Cardiac fibroblast (primary cell): ENCODE measurements at regions not wholly inside any gene's neighbourhood (a gene's known extent, or its start where the extent isn't known, plus 50 kb on each side); places are given as distances from the start of the nearest gene placed in this dataset.

Experiments used
- DNase-seq, 2 donors: peaks; one replicate each; pipeline versions ENCODE4 v3.0.0 to v3.0.0-alpha.2; 2010; ENCODE audit warnings: low read depth in 2 of 2
- H3K4me3 ChIP-seq, 2 donors: replicated peaks in 1 of 2; 1 replicate in 1 of 2; 2 replicates in 1 of 2; pipeline ENCODE4 v1.5.1; 2011; ENCODE audit warnings: low read depth in 2 of 2, low read length in 2 of 2, mild to moderate bottlenecking in 2 of 2, moderate library complexity in 1 of 2
- TF ChIP-seq, protein P1 (sequence below): IDR thresholded peaks from one replicate; pipeline ENCODE4 v1.5.1; 2011; ENCODE audit warnings: low read depth, mild to moderate bottlenecking, low read length, inconsistent platforms

DNA sequence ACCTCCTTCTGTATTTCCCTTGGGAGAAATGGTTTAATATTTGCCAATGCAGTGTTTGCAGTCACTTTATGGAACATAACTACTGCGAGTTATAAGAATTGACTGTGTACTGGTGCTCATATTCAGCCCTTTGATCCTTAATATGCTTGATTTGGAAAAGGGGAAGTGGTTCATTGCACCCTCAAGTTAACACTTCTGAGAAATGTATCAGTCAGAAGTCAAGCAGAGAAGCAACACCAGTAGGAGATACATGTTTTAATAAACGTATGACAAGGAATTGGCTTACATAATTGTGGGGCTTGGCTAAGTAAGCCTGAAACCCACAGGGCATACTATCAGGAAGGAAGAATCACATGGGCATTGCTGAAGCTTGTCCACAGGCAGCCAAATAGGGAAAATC lies 131.0 kb upstream of the SPRY4 start:
- no peak for DNase-seq

DNA sequence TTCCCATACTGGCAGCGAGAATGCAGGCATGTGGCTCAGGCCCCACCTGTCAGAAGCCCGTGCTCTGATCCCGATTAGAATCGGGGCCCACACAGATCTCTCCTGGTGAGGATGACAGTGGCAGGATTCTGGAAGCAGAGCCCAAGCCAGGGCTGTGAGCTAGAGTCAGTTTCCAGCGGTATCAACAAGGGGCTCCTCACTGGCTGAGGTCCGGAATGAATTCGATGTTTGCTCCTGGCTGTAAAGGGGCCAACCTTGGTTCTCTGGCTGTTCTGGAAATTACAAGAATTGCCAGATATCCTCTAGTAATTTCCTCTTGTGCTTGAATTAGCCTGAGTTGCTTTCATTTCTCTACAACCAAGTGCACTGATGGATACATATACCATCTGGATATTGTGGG lies 129.1 kb upstream of the SPRY4 start:
- DNase-seq: no peak
- TF ChIP-seq, protein P1, sequence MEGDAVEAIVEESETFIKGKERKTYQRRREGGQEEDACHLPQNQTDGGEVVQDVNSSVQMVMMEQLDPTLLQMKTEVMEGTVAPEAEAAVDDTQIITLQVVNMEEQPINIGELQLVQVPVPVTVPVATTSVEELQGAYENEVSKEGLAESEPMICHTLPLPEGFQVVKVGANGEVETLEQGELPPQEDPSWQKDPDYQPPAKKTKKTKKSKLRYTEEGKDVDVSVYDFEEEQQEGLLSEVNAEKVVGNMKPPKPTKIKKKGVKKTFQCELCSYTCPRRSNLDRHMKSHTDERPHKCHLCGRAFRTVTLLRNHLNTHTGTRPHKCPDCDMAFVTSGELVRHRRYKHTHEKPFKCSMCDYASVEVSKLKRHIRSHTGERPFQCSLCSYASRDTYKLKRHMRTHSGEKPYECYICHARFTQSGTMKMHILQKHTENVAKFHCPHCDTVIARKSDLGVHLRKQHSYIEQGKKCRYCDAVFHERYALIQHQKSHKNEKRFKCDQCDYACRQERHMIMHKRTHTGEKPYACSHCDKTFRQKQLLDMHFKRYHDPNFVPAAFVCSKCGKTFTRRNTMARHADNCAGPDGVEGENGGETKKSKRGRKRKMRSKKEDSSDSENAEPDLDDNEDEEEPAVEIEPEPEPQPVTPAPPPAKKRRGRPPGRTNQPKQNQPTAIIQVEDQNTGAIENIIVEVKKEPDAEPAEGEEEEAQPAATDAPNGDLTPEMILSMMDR: no peak
- H3K4me3 ChIP-seq: no peak overlapping the region

More for the DNA sequence above, 131.0 kb upstream of the SPRY4 start:
- TF ChIP-seq, protein P1: no peak
- no peak overlapping the region for H3K4me3 ChIP-seq

DNA sequence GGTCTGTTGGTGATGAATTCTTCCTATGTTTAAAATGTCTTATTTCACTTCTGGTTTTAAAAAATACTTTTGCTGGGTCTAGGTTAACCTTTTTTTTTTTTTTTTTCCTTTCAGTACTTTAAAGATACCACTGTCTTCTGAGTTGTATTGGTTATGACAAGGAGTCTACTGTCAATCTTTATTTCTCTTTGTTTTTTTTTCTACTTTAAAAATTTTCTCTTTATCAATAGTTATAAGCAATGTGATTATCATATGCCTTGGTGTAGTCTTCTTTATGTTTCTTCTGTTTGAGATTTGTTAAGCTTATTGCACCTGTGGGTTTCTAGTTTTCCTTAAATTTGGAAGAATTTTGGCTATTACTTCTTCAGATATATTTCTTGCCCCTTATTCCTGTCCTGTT lies 125.6 kb upstream of the SPRY4 start:
- TF ChIP-seq, protein P1: no peak
- H3K4me3 ChIP-seq: no peak overlapping the region
- DNase-seq: no peak

DNA sequence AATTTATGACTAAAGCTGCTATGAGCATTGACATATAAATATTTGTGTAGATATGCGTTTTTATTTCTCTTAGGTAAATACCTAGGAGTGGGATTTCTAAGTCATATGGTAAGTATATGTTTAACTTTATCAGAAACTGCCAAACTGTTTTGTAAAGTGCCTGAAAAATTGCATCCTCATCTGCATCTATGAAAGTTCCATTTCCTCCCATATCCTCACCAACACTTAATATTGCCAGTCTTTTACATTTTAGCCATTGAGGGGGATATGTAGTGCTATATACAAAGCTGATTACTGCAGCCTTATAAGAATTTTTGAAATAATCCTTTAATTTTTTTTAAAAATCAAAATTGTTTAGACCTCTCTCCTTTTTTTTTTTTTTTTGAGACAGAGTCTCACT lies 123.1 kb upstream of the SPRY4 start:
- TF ChIP-seq, protein P1: no peak

DNA sequence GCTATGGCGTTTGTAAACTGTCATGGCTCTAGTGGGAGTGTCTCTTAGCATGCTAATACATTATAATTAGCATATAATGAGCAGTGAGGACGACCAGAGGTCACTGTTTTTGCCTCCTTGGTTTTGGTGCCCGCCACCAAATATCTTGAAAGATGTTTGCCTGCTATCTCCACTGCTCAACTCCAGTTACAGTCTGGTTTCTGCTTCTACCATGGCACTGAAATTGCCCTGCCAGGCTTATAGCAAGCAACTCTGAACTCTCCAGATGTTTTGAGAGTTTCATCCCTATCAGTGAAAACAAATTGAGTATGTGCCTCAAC lies 122.1 kb upstream of the SPRY4 start:
- TF ChIP-seq, protein P1: no peak
- DNase-seq: no peak
- no peak overlapping the region for H3K4me3 ChIP-seq

More for the DNA sequence above, 123.1 kb upstream of the SPRY4 start:
- H3K4me3 ChIP-seq: no peak overlapping the region
- DNase-seq: no peak

DNA sequence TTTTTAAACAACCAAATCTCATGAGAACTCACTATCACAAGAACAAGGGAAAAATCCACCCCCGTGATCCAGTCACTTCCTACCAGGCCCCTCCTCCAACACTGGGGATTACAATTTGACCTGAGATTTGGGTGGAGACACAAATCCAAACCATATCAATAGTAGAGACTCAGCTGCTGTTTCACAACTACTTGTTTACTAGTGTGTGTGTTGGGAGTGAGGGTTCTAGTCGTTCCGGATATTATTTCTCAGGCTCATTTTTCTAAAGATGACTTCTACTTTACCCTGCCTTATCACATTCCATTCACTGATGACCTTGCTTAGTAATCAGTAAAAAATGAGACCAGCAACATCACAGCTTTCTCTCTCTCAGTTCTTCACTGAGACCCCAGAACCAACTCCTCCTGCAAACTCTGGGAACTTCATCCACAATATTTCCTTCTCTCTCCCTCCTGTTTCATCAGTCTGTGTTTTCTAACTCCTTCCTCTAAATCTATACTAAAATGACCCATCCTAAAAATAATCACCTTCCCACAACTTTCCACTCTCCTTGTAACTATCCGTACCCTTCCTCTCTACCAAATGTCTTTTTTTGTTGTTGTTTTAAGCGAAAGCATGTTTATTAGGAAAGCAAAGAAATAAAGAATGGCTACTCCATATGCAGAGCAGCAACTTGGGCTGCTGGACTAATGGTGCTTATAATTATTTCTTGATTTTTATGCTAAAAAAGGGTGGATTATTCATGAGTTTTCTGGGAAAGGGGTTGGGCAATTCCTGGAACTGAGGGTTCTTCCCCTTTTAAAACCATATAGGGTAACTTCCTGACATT lies 121.5 kb upstream of the SPRY4 start:
- no peak overlapping the region for H3K4me3 ChIP-seq
- peak; percentile 91 to 92 for DNase-seq
- TF ChIP-seq, protein P1: no peak

DNA sequence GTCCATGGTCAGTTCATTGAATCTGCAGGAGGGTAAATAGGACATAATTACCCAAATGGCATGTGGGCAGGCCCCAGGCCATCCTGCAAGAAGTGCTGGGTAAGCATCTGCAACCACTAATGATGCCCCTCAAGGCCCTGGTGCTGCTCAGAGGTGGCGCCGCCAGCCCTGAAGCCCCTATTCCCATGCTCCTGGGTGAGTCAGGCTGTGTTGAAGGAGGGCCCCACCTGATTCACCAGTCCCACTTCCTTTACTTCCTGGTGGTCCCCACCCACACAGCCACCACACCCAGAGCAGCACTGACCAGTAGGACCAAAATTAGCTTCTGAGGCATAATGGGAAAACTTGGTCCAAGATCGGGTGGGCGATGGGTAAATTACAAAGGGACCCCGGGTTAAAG lies 120.4 kb upstream of the SPRY4 start:
- TF ChIP-seq, protein P1: no peak
- peak in 1 of 2 donors; percentile 67 for DNase-seq
- no peak overlapping the region for H3K4me3 ChIP-seq
